WERI-Rb-1 (cell line): ENCODE measurements at regions not wholly inside any gene's neighbourhood (a gene's known extent, or its start where the extent isn't known, plus 50 kb on each side); places are given as distances from the start of the nearest gene placed in this dataset.
A peak's percentile ranks its signal among the peaks of the same experiment; 100 is the strongest.

ENCODE experiments used
- DNase-seq: peaks from one replicate; pipeline ENCODE4 v3.0.0-alpha.2; 2020
- H3K27ac ChIP-seq: fragments of 250-450 bp; sonication (Bioruptor Pico); 2 replicates; pipeline ENCODE4 v1.5.1; 2020; ENCODE audit warnings: mild to moderate bottlenecking, moderate library complexity
- H3K27me3 ChIP-seq: fragments of 250-450 bp; sonication (Bioruptor Pico); 2 replicates; pipeline ENCODE4 v1.5.1; 2021; ENCODE audit warnings: mild to moderate bottlenecking, low read depth, moderate library complexity; ENCODE audit not compliant: insufficient read depth, severe bottlenecking
- H3K36me3 ChIP-seq: fragments of 250-450 bp; sonication (Bioruptor Pico); 2 replicates; pipeline ENCODE4 v1.5.1; 2020; ENCODE audit warnings: mild to moderate bottlenecking, moderate library complexity
- H3K4me3 ChIP-seq: 2 replicates; pipeline ENCODE4 v1.5.1; 2011; ENCODE audit warnings: low read depth, mild to moderate bottlenecking, control low read depth, low read length
- H3K9me3 ChIP-seq: fragments of 250-450 bp; sonication (Bioruptor Pico); 2 replicates; pipeline ENCODE4 v1.5.1; 2021; ENCODE audit warnings: mild to moderate bottlenecking, moderate library complexity; ENCODE audit not compliant: severe bottlenecking
- TF ChIP-seq, protein P1 (sequence below): IDR thresholded peaks from 2 replicates; pipeline ENCODE4 v1.5.1; 2011; ENCODE audit warnings: low read depth, mild to moderate bottlenecking, control low read depth, inconsistent platforms, low read length

DNA sequence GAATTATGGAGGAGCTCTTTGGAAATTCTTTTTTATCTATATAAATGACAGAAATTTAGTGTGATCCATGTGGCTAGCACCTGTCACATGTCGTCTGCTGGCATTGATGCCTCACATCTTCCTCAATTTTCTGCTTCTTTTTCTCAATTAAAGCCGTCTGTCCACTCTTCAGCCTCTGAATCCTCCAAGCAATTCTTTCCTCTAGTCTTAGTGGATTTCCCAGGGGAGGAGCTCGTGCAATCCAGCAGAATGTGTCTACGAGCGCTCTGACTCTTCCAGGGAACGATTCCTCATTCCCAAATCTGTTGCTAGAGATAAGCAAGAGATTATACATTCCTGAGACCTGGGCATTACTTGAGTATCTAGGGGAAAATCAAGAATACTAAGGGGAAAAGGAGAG is 176.6 kb downstream of the EMP1 start:
- H3K4me3 ChIP-seq: no peak overlapping the region
- H3K27me3 ChIP-seq: no peaks in the 10 kb centered on the region
- TF ChIP-seq, protein P1, sequence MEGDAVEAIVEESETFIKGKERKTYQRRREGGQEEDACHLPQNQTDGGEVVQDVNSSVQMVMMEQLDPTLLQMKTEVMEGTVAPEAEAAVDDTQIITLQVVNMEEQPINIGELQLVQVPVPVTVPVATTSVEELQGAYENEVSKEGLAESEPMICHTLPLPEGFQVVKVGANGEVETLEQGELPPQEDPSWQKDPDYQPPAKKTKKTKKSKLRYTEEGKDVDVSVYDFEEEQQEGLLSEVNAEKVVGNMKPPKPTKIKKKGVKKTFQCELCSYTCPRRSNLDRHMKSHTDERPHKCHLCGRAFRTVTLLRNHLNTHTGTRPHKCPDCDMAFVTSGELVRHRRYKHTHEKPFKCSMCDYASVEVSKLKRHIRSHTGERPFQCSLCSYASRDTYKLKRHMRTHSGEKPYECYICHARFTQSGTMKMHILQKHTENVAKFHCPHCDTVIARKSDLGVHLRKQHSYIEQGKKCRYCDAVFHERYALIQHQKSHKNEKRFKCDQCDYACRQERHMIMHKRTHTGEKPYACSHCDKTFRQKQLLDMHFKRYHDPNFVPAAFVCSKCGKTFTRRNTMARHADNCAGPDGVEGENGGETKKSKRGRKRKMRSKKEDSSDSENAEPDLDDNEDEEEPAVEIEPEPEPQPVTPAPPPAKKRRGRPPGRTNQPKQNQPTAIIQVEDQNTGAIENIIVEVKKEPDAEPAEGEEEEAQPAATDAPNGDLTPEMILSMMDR: no peak
- no peak for DNase-seq
- peaks cover 8% of the 10 kb centered on the region for H3K9me3 ChIP-seq
- H3K36me3 ChIP-seq: no peaks in the 10 kb centered on the region
- H3K27ac ChIP-seq: no peak overlapping the region

DNA sequence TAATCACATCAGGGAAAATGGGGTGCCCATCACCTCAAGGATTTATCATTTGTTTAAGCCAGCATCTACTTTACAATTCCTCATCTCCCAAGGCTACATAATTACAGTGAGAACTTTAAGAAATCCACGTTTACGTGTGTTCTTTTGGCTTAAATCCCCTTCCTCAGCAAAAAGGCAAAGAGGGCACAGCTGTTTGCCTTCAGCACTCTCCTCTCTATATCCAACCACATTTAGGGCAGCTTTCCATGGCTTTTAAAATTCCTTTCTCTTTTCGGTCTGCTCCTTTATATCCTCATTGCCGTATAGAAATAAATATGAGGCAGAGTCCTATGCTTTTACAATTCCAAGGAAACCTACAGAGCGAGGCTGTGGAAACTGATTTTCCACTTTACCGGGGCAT is 175.9 kb downstream of the EMP1 start:
- peaks cover 4% of the 10 kb centered on the region for H3K9me3 ChIP-seq
- no peak overlapping the region for H3K4me3 ChIP-seq
- DNase-seq: no peak
- no peaks in the 10 kb centered on the region for H3K27me3 ChIP-seq
- no peak overlapping the region for H3K27ac ChIP-seq
- H3K36me3 ChIP-seq: no peaks in the 10 kb centered on the region
- TF ChIP-seq, protein P1: no peak

DNA sequence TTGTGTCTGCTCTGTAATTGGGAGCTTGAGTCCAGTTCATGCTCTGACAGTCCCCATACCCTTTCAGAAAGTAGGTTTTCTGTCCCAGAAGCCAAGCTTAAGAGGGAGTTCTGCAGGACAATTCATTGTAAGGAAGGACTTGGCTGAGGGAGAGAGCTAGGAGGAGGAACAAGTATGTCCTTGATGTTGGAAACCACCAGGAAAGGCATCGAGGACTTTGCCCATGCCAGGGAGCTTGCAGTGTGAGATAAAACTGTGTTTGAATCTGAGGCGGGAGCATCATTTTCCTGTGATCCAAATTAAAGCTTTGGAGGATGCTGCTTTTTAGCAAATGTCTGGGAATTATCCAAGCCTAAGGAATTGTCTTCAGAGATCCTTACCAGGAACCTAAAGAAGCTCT is 175.3 kb downstream of the EMP1 start:
- H3K9me3 ChIP-seq: no peaks in the 10 kb centered on the region
- H3K27ac ChIP-seq: no peak overlapping the region
- no peak overlapping the region for H3K4me3 ChIP-seq
- no peaks in the 10 kb centered on the region for H3K27me3 ChIP-seq
- no peaks in the 10 kb centered on the region for H3K36me3 ChIP-seq
- no peak for DNase-seq
- TF ChIP-seq, protein P1: no peak

DNA sequence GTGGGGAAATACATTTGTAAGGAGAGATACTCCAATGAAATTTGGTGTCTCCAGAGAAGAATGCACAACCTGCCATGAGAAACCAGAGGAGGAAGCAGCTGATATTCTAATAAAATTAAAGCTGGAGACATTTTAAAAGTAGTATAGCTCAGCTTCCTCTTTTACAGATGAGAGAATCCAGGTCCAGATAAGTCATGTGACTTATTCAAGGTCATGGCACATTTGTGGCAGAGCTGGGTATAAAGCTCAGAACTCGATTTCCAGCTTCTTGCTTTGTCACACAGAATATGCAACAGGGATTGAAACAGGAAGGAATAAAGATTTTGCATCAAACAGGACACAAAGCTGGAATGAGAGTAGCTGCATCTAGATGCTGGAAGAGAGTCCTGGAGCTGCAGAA is 174.8 kb downstream of the EMP1 start:
- TF ChIP-seq, protein P1: no peak
- Histone ChIP-seq H3K36me3 (no peaks in the 10 kb centered on the region), H3K27me3 (no peaks in the 10 kb centered on the region), H3K9me3 (no peaks in the 10 kb centered on the region), H3K27ac (no peak overlapping the region), H3K4me3 (no peak overlapping the region)
- no peak for DNase-seq

DNA sequence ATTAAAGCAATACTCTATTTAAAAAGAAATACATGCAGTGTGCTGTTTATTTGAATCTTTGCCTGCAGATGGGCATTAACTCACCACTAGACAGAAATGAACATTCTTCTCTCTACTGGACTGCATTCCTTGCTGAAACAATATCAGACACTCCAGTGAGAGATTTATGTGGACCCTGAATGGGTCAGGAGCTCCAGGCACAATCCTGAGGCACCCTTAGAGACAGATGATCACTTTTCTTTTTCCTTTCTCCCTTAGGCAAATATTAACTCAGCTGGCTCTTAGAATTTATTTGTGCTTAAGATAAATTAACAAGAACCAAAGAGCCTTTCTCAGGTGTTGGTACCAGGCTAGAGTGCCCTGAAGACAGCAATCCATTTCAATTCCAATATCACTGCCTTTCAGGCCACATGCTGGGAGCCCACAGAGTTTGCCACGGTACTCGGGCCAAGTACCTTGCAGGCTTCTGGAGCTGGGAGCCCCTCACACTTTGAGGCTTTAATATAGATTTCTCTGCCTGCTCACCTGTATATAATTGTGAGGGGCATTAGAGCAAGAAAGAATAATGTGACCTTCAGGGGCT is 173.0 kb downstream of the EMP1 start:
- TF ChIP-seq, protein P1: no peak
- no peak for DNase-seq
- Histone ChIP-seq H3K9me3 (no peaks in the 10 kb centered on the region), H3K36me3 (no peaks in the 10 kb centered on the region), H3K27me3 (no peaks in the 10 kb centered on the region), H3K4me3 (no peak overlapping the region), H3K27ac (no peak overlapping the region)

DNA sequence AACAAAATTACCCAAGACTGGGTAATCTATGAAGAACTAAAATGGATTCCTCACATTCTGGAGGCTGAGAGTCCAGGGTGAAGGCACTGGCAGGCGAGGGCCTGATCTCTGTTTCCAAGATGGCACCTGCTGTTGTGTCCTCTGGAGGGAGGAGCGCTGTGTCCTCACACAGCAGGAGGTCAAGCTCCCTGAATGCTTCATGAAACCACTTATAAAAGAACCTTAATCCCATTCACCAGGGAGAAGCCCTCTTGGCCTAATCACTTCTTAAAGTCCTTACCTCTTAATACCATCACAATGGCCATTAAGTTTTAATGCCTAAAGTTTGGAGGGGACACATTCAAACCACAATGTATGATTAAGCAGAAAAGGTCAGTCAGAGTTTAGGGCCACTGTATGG is 172.4 kb downstream of the EMP1 start:
- H3K9me3 ChIP-seq: no peaks in the 10 kb centered on the region
- no peak overlapping the region for H3K27ac ChIP-seq
- H3K4me3 ChIP-seq: no peak overlapping the region
- peak; percentile 82 for DNase-seq
- no peaks in the 10 kb centered on the region for H3K36me3 ChIP-seq
- H3K27me3 ChIP-seq: no peaks in the 10 kb centered on the region
- TF ChIP-seq, protein P1: no peak
